ENCODE measurements at regions not wholly inside any gene's neighbourhood (a gene's known extent, or its start where the extent isn't known, plus 50 kb on each side); places are given as distances from the start of the nearest gene placed in this dataset.

- Histone ChIP-seq H3K9me3 (replicated peaks) (no peaks in the 10 kb centered on the region), H3K27me3 (replicated peaks) (no peaks in the 10 kb centered on the region), H3K4me1 (replicated peaks) (no peaks in the 10 kb centered on the region), H3K36me3 (no peaks in the 10 kb centered on the region), H3K27ac (no peak overlapping the region), H3K4me3 (no peak overlapping the region)
- no peak for DNase-seq (ENCODE audit: low read depth in 1 of 2, low spot score in 2 of 2)
Observed at GRCh38 chr21:38875694-38876492, 70.2 kb downstream of the ETS2 start.
